ENCODE measurements at regions not wholly inside any gene's neighbourhood (a gene's known extent, or its start where the extent isn't known, plus 50 kb on each side); places are given as distances from the start of the nearest gene placed in this dataset.
"Not testable (repeated sequence)": the region's sequence is repeated elsewhere in the genome, so short reads cannot be mapped to it uniquely, and the experiment has no call there.

GRCh38 chr5:30581198-30581935, 612.1 kb upstream of the CDH6 start:
- no peak for DNase-seq

GRCh38 chr5:30574761-30575160, 618.7 kb upstream of the CDH6 start:
- DNase-seq, result no peak

GRCh38 chr5:30572279-30572678, 621.2 kb upstream of the CDH6 start:
- DNase-seq, result no peak

- DNase-seq, result no peak
These were observed 631.7 kb upstream of the CDH6 start for GRCh38 chr5:30561771-30562170.

- no peak for DNase-seq
These were observed 641.9 kb upstream of the CDH6 start for GRCh38 chr5:30551618-30552017.

GRCh38 chr5:30548580-30549305, 644.7 kb upstream of the CDH6 start:
- no peak for DNase-seq

GRCh38 chr5:30540150-30540549, 653.3 kb upstream of the CDH6 start:
- DNase-seq, result no peak

- DNase-seq, result no peak
These were observed 654.4 kb upstream of the CDH6 start for GRCh38 chr5:30539004-30539634.

GRCh38 chr5:30525353-30525752, 668.1 kb upstream of the CDH6 start:
- DNase-seq, result no peak

GRCh38 chr5:30524428-30524827, 669.1 kb upstream of the CDH6 start:
- DNase-seq, result no peak

GRCh38 chr5:30523061-30523460, 670.4 kb upstream of the CDH6 start:
- no peak for DNase-seq

GRCh38 chr5:30505014-30505886, 688.2 kb upstream of the CDH6 start:
- DNase-seq, result no peak

- no peak for DNase-seq
These were observed 691.2 kb upstream of the CDH6 start for GRCh38 chr5:30502277-30502676.

GRCh38 chr5:30501065-30501464, 692.4 kb upstream of the CDH6 start:
- no peak for DNase-seq

GRCh38 chr5:30500513-30500912, 693.0 kb upstream of the CDH6 start:
- no peak for DNase-seq

- no peak for DNase-seq
These were observed 694.1 kb upstream of the CDH6 start for GRCh38 chr5:30499402-30499801.

GRCh38 chr5:30498972-30499371, 694.5 kb upstream of the CDH6 start:
- DNase-seq, result no peak

GRCh38 chr5:30498509-30498908, 695.0 kb upstream of the CDH6 start:
- not testable (repeated sequence) for DNase-seq

- DNase-seq, result not testable (repeated sequence)
These were observed 699.4 kb upstream of the CDH6 start for GRCh38 chr5:30494113-30494512.

- no peak for DNase-seq
These were observed 714.4 kb upstream of the CDH6 start for GRCh38 chr5:30479104-30479503.

GRCh38 chr5:30475429-30475828, 718.1 kb upstream of the CDH6 start:
- DNase-seq, result no peak

- no peak for DNase-seq
These were observed 723.8 kb upstream of the CDH6 start for GRCh38 chr5:30469691-30470090.

GRCh38 chr5:30458681-30459080, 734.8 kb upstream of the CDH6 start:
- DNase-seq, result no peak
